Left lung (tissue), 4 donors: ENCODE measurements at regions not wholly inside any gene's neighbourhood (a gene's known extent, or its start where the extent isn't known, plus 50 kb on each side); places are given as distances from the start of the nearest gene placed in this dataset.
"Not testable (repeated sequence)": the region's sequence is repeated elsewhere in the genome, so short reads cannot be mapped to it uniquely, and the experiment has no call there.

Experiments
- ATAC-seq: fragments of 200-7000 bp; cut with Tn5 transposase; one replicate; pipeline ENCODE4 v1.9.1; 2020; ENCODE audit warnings: moderate library complexity
- DNase-seq, 4 donors: peaks; one replicate each; pipeline ENCODE4 v3.0.0-alpha.2; 2013 to 2020
- H3K27ac ChIP-seq, 2 donors: fragments of 200-600 bp; sonication (generic) in 1 of 2; one replicate each; pipeline versions ENCODE4 v1.5.0 to v1.8.0; 2020 to 2021
- H3K27me3 ChIP-seq, 2 donors: fragments of 200-600 bp; sonication (generic) in 1 of 2; one replicate each; pipeline versions ENCODE4 v1.5.0 to v1.8.0; 2020 to 2021
- H3K36me3 ChIP-seq, 2 donors: fragments of 200-600 bp; sonication (generic) in 1 of 2; one replicate each; pipeline versions ENCODE4 v1.5.0 to v1.8.0; 2020 to 2021
- H3K4me1 ChIP-seq, 2 donors: fragments of 200-600 bp; one replicate each; pipeline ENCODE4 v1.8.0; 2021
- H3K4me3 ChIP-seq, 2 donors: fragments of 200-600 bp; sonication (generic) in 1 of 2; one replicate each; pipeline versions ENCODE4 v1.5.0 to v1.8.0; 2020 to 2021; ENCODE audit warnings: mild to moderate bottlenecking in 1 of 2
- H3K9me3 ChIP-seq, 2 donors: fragments of 200-600 bp; sonication (generic) in 1 of 2; one replicate each; pipeline versions ENCODE4 v1.5.0 to v1.8.0; 2020 to 2021
- intact Hi-C, 2 donors: fragments of 100-400 bp; cut with DNase I; formaldehyde crosslinking; loops; one replicate each; pipeline versions ENCODE4 v1.11.2 to v1.14.2; 2022
- TF ChIP-seq, protein P1 (sequence below), 2 donors: fragments of 200-600 bp; sonication (generic) in 1 of 2; IDR thresholded peaks; one replicate each; pipeline versions ENCODE4 v1.5.0 to v1.8.0; 2021; ENCODE audit warnings: antibody characterized with exemption in 2 of 2
- donor health status: DM: no; HTN: yes; CAD: no.
- donor health status: DM: no; HTN: no; CAD: no.

DNA sequence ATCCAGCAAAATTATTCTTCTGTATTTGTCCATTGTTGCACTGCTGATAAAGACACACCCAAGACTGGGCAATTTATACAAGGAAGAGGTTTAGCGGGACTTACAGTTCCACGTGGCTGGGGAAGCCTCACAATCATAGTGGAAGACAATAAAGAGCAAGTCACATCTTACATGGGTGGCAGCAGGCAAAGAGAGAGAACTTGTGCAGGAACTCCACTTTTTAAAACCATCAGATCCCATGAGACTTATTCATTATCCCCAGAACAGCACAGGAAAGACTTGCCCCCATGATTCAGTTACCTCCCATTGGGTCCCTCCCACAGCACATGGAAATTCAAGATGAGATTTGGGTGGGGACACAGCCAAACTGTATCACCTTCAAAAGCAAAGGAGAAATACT lies 286.5 kb upstream of the ECI2 start:
- Histone ChIP-seq H3K27ac (no peak overlapping the region), H3K27me3 (no peaks in the 10 kb centered on the region), H3K4me3 (no peak overlapping the region), H3K9me3 (peaks cover 0 to 13% of the 10 kb centered on the region in 2 donors), H3K4me1 (no peaks in the 10 kb centered on the region), H3K36me3 (no peaks in the 10 kb centered on the region)
- intact Hi-C loops = no loop called here
- DNase-seq = no peak
- TF ChIP-seq, protein P1, sequence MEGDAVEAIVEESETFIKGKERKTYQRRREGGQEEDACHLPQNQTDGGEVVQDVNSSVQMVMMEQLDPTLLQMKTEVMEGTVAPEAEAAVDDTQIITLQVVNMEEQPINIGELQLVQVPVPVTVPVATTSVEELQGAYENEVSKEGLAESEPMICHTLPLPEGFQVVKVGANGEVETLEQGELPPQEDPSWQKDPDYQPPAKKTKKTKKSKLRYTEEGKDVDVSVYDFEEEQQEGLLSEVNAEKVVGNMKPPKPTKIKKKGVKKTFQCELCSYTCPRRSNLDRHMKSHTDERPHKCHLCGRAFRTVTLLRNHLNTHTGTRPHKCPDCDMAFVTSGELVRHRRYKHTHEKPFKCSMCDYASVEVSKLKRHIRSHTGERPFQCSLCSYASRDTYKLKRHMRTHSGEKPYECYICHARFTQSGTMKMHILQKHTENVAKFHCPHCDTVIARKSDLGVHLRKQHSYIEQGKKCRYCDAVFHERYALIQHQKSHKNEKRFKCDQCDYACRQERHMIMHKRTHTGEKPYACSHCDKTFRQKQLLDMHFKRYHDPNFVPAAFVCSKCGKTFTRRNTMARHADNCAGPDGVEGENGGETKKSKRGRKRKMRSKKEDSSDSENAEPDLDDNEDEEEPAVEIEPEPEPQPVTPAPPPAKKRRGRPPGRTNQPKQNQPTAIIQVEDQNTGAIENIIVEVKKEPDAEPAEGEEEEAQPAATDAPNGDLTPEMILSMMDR (IDR thresholded peaks at IDR 0.05) = no peak
- no peak for ATAC-seq

DNA sequence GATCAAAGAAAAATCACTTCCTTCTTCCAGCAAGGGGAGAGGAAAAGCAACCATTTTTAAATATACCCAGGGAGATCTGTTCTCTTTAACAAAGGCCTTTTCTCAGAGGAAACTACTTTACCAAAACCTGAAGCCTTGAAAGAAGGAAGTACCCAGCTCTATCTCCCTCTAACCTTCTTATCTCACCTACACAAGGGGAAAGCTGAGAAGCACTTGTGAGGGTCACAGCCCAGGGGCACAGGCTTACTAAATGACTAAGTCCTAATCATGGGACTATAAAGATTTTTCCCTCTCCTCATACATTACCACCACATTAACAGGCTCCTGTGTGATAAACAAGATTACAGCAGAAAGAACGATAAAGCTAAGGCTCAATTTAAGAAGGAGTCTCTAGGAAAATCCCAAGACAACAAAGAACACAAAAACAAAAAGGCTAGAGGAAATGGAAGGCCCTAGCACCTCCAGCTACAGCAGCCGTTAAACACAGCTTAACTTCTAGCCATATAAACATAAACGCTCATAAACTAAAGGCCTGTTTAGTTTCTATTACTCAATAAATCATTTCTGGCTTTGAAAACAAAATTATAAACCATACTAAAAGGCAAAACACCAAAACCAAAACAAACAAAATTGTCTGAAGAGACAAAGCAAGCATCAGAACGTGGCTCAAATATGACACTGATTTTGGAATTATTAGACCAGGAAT lies 284.9 kb upstream of the ECI2 start:
- no peak for DNase-seq
- no peak overlapping the region for H3K4me3 ChIP-seq
- H3K27me3 ChIP-seq = no peaks in the 10 kb centered on the region
- TF ChIP-seq, protein P1 (IDR thresholded peaks at IDR 0.05) = no peak
- H3K4me1 ChIP-seq = no peaks in the 10 kb centered on the region
- H3K36me3 ChIP-seq = no peaks in the 10 kb centered on the region
- ATAC-seq = no peak
- H3K9me3 ChIP-seq = peaks cover 0 to 8% of the 10 kb centered on the region in 2 donors
- H3K27ac ChIP-seq = no peak overlapping the region
- intact Hi-C loops = no loop called here

DNA sequence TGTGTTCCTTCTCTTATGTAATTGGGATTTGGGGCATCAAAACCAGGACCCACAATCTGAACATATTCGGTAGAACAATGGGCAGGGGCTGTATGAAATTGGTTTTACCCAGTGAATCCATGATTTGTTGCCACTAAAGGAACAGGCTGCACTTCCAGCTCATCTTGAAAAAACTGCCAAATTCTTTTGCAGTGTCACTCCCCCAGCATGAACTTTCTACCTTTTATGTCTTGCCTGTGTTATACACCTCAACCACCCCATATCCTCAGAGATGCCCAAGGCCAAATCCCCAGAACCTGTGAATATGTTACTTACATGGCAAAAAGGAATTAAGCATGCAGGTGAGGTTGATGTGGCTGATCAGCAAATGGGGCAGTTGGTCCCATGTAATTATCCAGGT lies 280.2 kb upstream of the ECI2 start:
- intact Hi-C loops = no loop called here
- peaks cover 0 to 2% of the 10 kb centered on the region in 2 donors for H3K9me3 ChIP-seq
- H3K4me3 ChIP-seq = no peak overlapping the region
- no peaks in the 10 kb centered on the region for H3K36me3 ChIP-seq
- no peak for DNase-seq
- no peak for ATAC-seq
- TF ChIP-seq, protein P1 (IDR thresholded peaks at IDR 0.05) = no peak
- H3K27me3 ChIP-seq = no peaks in the 10 kb centered on the region
- H3K4me1 ChIP-seq = no peaks in the 10 kb centered on the region
- no peak overlapping the region for H3K27ac ChIP-seq

DNA sequence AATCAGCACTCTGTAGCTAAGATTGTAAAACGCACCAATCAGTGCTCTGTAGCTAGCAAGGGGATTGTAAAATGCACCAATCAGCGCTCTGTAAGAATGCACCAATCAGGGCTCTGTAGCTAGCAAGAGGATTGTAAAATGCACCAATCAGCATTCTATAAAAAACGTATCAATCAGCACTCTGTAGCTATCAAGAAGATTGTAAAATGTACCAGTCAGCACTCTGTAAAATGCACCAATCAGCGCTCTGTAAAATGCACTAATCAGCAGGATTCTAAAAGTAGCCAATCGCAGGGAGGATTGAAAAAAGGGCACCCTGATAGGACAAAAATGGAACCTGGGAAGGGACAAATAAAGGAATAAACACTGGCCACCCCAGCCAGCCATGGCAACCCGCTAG lies 278.7 kb upstream of the ECI2 start:
- H3K27me3 ChIP-seq, H3K36me3 ChIP-seq, intact Hi-C loops, DNase-seq, H3K27ac ChIP-seq, H3K9me3 ChIP-seq, ATAC-seq, H3K4me3 ChIP-seq, H3K4me1 ChIP-seq: not testable (repeated sequence)

DNA sequence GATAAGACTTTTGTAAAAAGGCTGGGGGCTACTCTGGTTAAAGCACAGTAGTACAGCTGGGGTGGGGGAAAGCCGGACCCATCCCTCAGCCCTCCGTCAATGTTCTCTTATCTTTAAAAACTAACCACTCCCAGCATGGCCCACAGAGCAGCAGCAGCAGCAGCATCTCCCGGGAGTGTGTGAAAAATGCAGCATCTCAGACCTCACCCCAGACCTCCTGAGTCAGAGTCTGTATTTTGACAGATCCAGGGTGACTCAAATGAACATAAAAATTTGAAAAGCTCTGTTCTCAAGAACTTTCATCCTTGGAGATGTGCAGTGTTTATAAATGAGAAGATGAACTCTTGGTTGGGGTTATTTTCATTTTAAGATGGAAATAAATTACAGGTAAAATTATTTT lies 277.7 kb upstream of the ECI2 start:
- no peak for DNase-seq
- intact Hi-C loops = no loop called here
- no peaks in the 10 kb centered on the region for H3K36me3 ChIP-seq
- no peak for ATAC-seq
- H3K27me3 ChIP-seq = no peaks in the 10 kb centered on the region
- TF ChIP-seq, protein P1 (IDR thresholded peaks at IDR 0.05) = no peak
- peaks cover 0 to 2% of the 10 kb centered on the region in 2 donors for H3K9me3 ChIP-seq
- no peaks in the 10 kb centered on the region for H3K4me1 ChIP-seq
- no peak overlapping the region for H3K27ac ChIP-seq
- no peak overlapping the region for H3K4me3 ChIP-seq

DNA sequence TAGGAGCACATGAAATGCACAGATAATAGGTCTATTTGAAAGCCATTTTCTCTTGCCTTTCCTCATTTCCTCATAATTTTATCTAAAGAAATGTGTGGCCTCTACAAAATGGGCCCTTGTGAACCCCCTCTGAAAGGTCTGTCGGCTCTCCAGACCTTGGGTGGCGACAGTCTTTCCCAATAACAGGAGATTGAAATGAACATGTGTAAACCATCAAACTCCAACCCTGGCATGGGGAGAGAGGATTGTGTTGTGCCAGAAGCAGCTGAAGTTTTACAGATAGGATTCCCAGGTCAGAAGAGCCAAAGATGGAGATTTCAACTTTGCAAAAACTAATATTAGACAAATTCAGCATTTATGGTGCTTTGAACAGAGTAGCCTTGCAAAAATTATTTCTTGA lies 277.1 kb upstream of the ECI2 start:
- intact Hi-C loops = no loop called here
- TF ChIP-seq, protein P1 (IDR thresholded peaks at IDR 0.05) = no peak
- H3K36me3 ChIP-seq = no peaks in the 10 kb centered on the region
- peaks cover 0 to 2% of the 10 kb centered on the region in 2 donors for H3K9me3 ChIP-seq
- H3K27ac ChIP-seq = no peak overlapping the region
- no peak for DNase-seq
- no peaks in the 10 kb centered on the region for H3K4me1 ChIP-seq
- no peaks in the 10 kb centered on the region for H3K27me3 ChIP-seq
- ATAC-seq = no peak
- H3K4me3 ChIP-seq = no peak overlapping the region
